ENCODE measurements at regions not wholly inside any gene's neighbourhood (a gene's known extent, or its start where the extent isn't known, plus 50 kb on each side); places are given as distances from the start of the nearest gene placed in this dataset.

DNA sequence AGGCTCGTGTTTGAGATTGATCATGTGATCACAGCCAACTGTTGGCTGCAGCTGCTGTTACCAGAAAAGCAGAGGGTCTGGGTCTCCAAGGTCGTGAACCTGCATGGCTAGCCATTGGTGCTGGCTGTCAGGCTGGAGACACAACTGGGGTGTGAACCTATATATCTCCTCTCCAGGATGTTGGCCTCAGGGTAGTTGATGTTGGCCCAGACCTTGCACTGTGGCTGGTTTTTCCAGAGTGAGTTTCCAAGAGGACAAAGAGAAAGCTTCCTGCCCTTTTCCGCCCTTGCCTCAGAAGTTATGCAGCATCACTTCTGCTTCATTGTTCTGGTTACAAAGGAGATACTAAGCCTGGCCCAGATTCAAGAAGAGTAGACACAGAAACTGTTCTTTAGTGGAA lies 607.8 kb upstream of the HS3ST1 start:
- H3K27ac ChIP-seq (ENCODE audit: extremely low read depth, low read depth, low read length), result no peak overlapping the region
- no peaks in the 10 kb centered on the region for H3K36me3 ChIP-seq (ENCODE audit: control insufficient read depth, insufficient read depth, low read length)
- DNase-seq (ENCODE audit: extremely low read depth in 1 of 4, low spot score in 3 of 4) (no peak), ATAC-seq (no peak), FAIRE-seq (no peak)
- no peak overlapping the region for H3K4me3 ChIP-seq
- H3K9ac ChIP-seq (ENCODE audit: insufficient read depth in 1 of 2, low read depth in 2 of 2, low read length in 2 of 2), result no peak overlapping the region
- H3K4me1 ChIP-seq (replicated peaks in 1 of 2; ENCODE audit: control insufficient read depth in 2 of 2, insufficient read depth in 2 of 2, low read length in 2 of 2), result no peaks in the 10 kb centered on the region
- H3K4me2 ChIP-seq (ENCODE audit: insufficient read depth, low read length), result no peak overlapping the region
- in situ Hi-C loops (cut with MboI) (no loop called here), intact Hi-C loops (cut with micrococcal nuclease) (no loop called here)
- no TSS peak for BruUV-seq (replicated peaks)
- 0% methylated on average over 3 of the region's 3 CpGs for WGBS (ENCODE audit: insufficient coverage, low coverage, missing lambda C conversion rate)
- H2AFZ ChIP-seq (ENCODE audit: low read depth, low read length), result no peak overlapping the region
- no peaks in the 10 kb centered on the region for H4K20me1 ChIP-seq (replicated peaks; ENCODE audit: control insufficient read depth, insufficient read depth, low read length)
- ChIA-PET POLR2A (no interaction called here), CTCF (ENCODE audit: low intra/inter-chr PET ratio) (no interaction called here)
- TF ChIP-seq HMBOX1 (IDR thresholded peaks at IDR 0.05) (no peak), TFE3 (CRISPR knock-in tag; IDR thresholded peaks at IDR 0.05) (peak; percentile 31; the same call in 1 of the 2 replicates), ZNF707 (CRISPR knock-in tag; conservative IDR thresholded peaks at IDR 0.05) (no peak), ATF6 (CRISPR knock-in tag; IDR thresholded peaks at IDR 0.05) (no peak), CREB1 (IDR thresholded peaks at IDR 0.05) (no peak), CREB1 (CRISPR knock-in tag; IDR thresholded peaks at IDR 0.05) (no peak), ZNF124 (CRISPR knock-in tag; IDR thresholded peaks at IDR 0.05) (no peak)
- H3K79me2 ChIP-seq (ENCODE audit: control insufficient read depth, insufficient read depth, low read length), result no peaks in the 10 kb centered on the region
- H3K9me3 ChIP-seq (replicated peaks; ENCODE audit: control insufficient read depth, insufficient read depth, low read depth, low read length), result no peaks in the 10 kb centered on the region
- no peaks in the 10 kb centered on the region for H3K9me1 ChIP-seq (ENCODE audit: control insufficient read depth, insufficient read depth, low read length)
- H3K27me3 ChIP-seq (ENCODE audit: control insufficient read depth in 2 of 2, insufficient read depth in 2 of 2, low read length in 2 of 2), result no peaks in the 10 kb centered on the region

Measured in K562 (cell line).